ENCODE measurements at regions not wholly inside any gene's neighbourhood (a gene's known extent, or its start where the extent isn't known, plus 50 kb on each side); places are given as distances from the start of the nearest gene placed in this dataset.

- no peak overlapping the region for H3K4me2 ChIP-seq (ENCODE audit: insufficient read depth in 1 of 2, low read depth in 2 of 2, low read length in 2 of 2)
- no peak overlapping the region for H3K4me3 ChIP-seq (ENCODE audit: extremely low read depth in 1 of 4, insufficient read depth in 2 of 4, low read depth in 3 of 4, low read length in 4 of 4)
- no peak overlapping the region for H4K91ac ChIP-seq (replicated peaks; ENCODE audit: insufficient read length, low read length)
- FAIRE-seq: no peak
- H3K79me1 ChIP-seq (ENCODE audit: low read depth, low read length): no peaks in the 10 kb centered on the region
- H3K9me3 ChIP-seq (ENCODE audit: insufficient read depth in 2 of 2, low read depth in 1 of 2, low read length in 1 of 2): peaks cover 51 to 78% of the 10 kb centered on the region in 2 experiments
- ChIA-PET POLR2A (ENCODE audit: partially characterized antibody) (no interaction called here), CTCF (ENCODE audit: partially characterized antibody) (interaction anchor here (0.5 to 1.2 kb wide), 2 partner anchors 10 to 16 kb away, joined by 3 read pairs; no protein-coding TSS in a partner anchor)
- H2BK120ac ChIP-seq (replicated peaks; ENCODE audit: low read depth, low read length): no peak overlapping the region
- H3K79me2 ChIP-seq (ENCODE audit: control insufficient read depth in 1 of 2, insufficient read depth in 2 of 2, low read length in 2 of 2): no peaks in the 10 kb centered on the region
- TF ChIP-seq CTCF (IDR thresholded peaks at IDR 0.05; ENCODE audit: control extremely low read depth in 1 of 3, insufficient read depth in 1 of 3, low read depth in 1 of 3, low read length in 3 of 3): peak in 1 of 3 experiments; percentile 12; a peak in 1 of 4 replicates
- TF ChIP-seq RNF2 (IDR thresholded peaks at IDR 0.05; ENCODE audit: borderline replicate concordance, low read depth, low read length, missing control alignments, poor library complexity, severe bottlenecking): no peak
- TF ChIP-seq SP4 (IDR thresholded peaks at IDR 0.05; ENCODE audit: low read length): no peak
- TF ChIP-seq ATF2 (IDR thresholded peaks at IDR 0.05; ENCODE audit: low read length): no peak
- no peak for TF ChIP-seq BRCA1 (IDR thresholded peaks at IDR 0.05; ENCODE audit: low read depth, low read length)
- H4K8ac ChIP-seq (ENCODE audit: extremely low read depth, insufficient read depth, low read length): no peak overlapping the region
- H3K14ac ChIP-seq (ENCODE audit: insufficient read length): no peak overlapping the region
- H3K27ac ChIP-seq (ENCODE audit: low read depth, low read length): no peak overlapping the region
- H2BK12ac ChIP-seq (ENCODE audit: low read depth, low read length): no peak overlapping the region
- no peaks in the 10 kb centered on the region for H3K27me3 ChIP-seq (replicated peaks in 1 of 4; ENCODE audit: control insufficient read depth in 3 of 4, extremely low read depth in 1 of 4, insufficient read depth in 3 of 4, low read length in 3 of 4)
- no peak overlapping the region for H2BK15ac ChIP-seq (ENCODE audit: low read length)
- H3K4me1 ChIP-seq (replicated peaks in 1 of 4; ENCODE audit: control insufficient read depth in 3 of 4, insufficient read depth in 4 of 4, low read length in 3 of 4): no peaks in the 10 kb centered on the region
- H2BK5ac ChIP-seq (ENCODE audit: low read depth, low read length): no peak overlapping the region
- no peak overlapping the region for H3K23ac ChIP-seq (ENCODE audit: insufficient read length)
- H3K23me2 ChIP-seq (ENCODE audit: low read depth, low read length): no peaks in the 10 kb centered on the region
- no peak overlapping the region for H3K9ac ChIP-seq (replicated peaks in 1 of 4; ENCODE audit: extremely low read depth in 1 of 4, low read depth in 3 of 4, low read length in 3 of 4)
- no peaks in the 10 kb centered on the region for H3K36me3 ChIP-seq (ENCODE audit: control insufficient read depth in 2 of 4, insufficient read depth in 4 of 4, low read length in 3 of 4)
- no peak overlapping the region for H3K56ac ChIP-seq (replicated peaks; ENCODE audit: insufficient read length, low read depth, low read length)
- DNase-seq (ENCODE audit: low read depth in 1 of 2, low spot score in 2 of 2): no peak
- H2AFZ ChIP-seq (ENCODE audit: low read length): no peak overlapping the region
- H3K18ac ChIP-seq (ENCODE audit: extremely low read depth, low read length): no peak overlapping the region
- no peak overlapping the region for H2AK5ac ChIP-seq (ENCODE audit: low read depth, low read length)
- no peaks in the 10 kb centered on the region for H4K20me1 ChIP-seq (replicated peaks in 1 of 2; ENCODE audit: control insufficient read depth in 1 of 2, insufficient read depth in 2 of 2, low read length in 2 of 2)
- 80% methylated on average over 18 of the region's 20 CpGs; no CpG with 5 or more reads in 1 of the 2 experiments for WGBS, 2 experiments (ENCODE audit: extremely low coverage in 1 of 2, insufficient coverage in 1 of 2, insufficient read length in 1 of 2, insufficient replicate concordance in 2 of 2, low coverage in 1 of 2, low lambda C conversion rate in 2 of 2, missing lambda C conversion rate in 1 of 2)
- H4K5ac ChIP-seq (ENCODE audit: insufficient read length, low read depth, low read length): no peak overlapping the region
- H2BK20ac ChIP-seq (ENCODE audit: low read length): no peak overlapping the region
- H3K4ac ChIP-seq (replicated peaks; ENCODE audit: insufficient read length, low read depth, low read length): no peak overlapping the region
Measured at GRCh38 chr19:16025108-16026101, 50.9 kb upstream of the TPM4 start.

All from H1 (cell line).